CD14-positive monocyte (primary cell): ENCODE measurements at regions not wholly inside any gene's neighbourhood (a gene's known extent, or its start where the extent isn't known, plus 50 kb on each side); places are given as distances from the start of the nearest gene placed in this dataset.

Experiments used
- DNase-seq, 3 donors: peaks; one replicate each; pipeline ENCODE4 v3.0.0-alpha.2; 2011 to 2022
- H2AFZ ChIP-seq: 2 replicates; pipeline ENCODE4 v1.6.0; 2012; ENCODE audit warnings: mild to moderate bottlenecking, low read depth, low read length, inconsistent platforms; ENCODE audit not compliant: insufficient read depth, poor library complexity, severe bottlenecking
- H3K27ac ChIP-seq, 2 donors: 1 replicate in 1 of 2; 2 replicates in 1 of 2; pipeline ENCODE4 v1.5.1; 2012 to 2013; ENCODE audit warnings: low read length in 2 of 2, control low read depth in 1 of 2, inconsistent platforms in 1 of 2, low read depth in 1 of 2, mild to moderate bottlenecking in 1 of 2
- H3K27me3 ChIP-seq, 2 donors: one replicate each; pipeline versions ENCODE4 v1.6.0 to v1.6.1; 2011 to 2013; ENCODE audit warnings: low read length in 2 of 2; ENCODE audit not compliant: control insufficient read depth in 2 of 2, insufficient read depth in 2 of 2
- H3K36me3 ChIP-seq, 2 donors: replicated peaks in 1 of 2; 1 replicate in 1 of 2; 2 replicates in 1 of 2; pipeline versions ENCODE4 v1.5.1 to v1.6.1; 2012 to 2013; ENCODE audit warnings: low read length in 2 of 2, control low read depth in 1 of 2, inconsistent platforms in 1 of 2, mild to moderate bottlenecking in 1 of 2; ENCODE audit not compliant: insufficient read depth in 2 of 2, control insufficient read depth in 1 of 2
- H3K4me1 ChIP-seq, 2 donors: 1 replicate in 1 of 2; 2 replicates in 1 of 2; pipeline versions ENCODE4 v1.5.1 to v1.6.1; 2012 to 2013; ENCODE audit warnings: low read length in 2 of 2, control low read depth in 1 of 2, inconsistent platforms in 1 of 2, mild to moderate bottlenecking in 1 of 2, moderate library complexity in 1 of 2; ENCODE audit not compliant: insufficient read depth in 2 of 2, control insufficient read depth in 1 of 2
- H3K4me2 ChIP-seq: replicated peaks from 2 replicates; pipeline ENCODE3; 2012; ENCODE audit warnings: low read length, moderate library complexity, mild to moderate bottlenecking; ENCODE audit not compliant: poor library complexity, severe bottlenecking; ENCODE audit errors: extremely low read depth
- H3K4me3 ChIP-seq, 3 experiments: fragments of 200-600 bp in 1 of 3; sonication (generic) in 1 of 3; replicated peaks in 1 of 3; 1 replicate in 2 of 3; 2 replicates in 1 of 3; pipeline ENCODE4 v1.5.1; 2011 to 2013; ENCODE audit warnings: low read length in 3 of 3, mild to moderate bottlenecking in 3 of 3, control low read depth in 2 of 3, low read depth in 2 of 3, inconsistent platforms in 1 of 3, moderate library complexity in 1 of 3
- H3K79me2 ChIP-seq: 2 replicates; pipeline ENCODE4 v1.6.0; 2012; ENCODE audit warnings: mild to moderate bottlenecking, control low read depth, inconsistent platforms, low read length, moderate library complexity; ENCODE audit not compliant: insufficient read depth
- H3K9ac ChIP-seq: 2 replicates; pipeline ENCODE4 v1.6.0; 2017; ENCODE audit warnings: low read length, mild to moderate bottlenecking; ENCODE audit not compliant: insufficient read depth, poor library complexity, severe bottlenecking
- H3K9me3 ChIP-seq, 2 donors: replicated peaks in 1 of 2; 1 replicate in 1 of 2; 2 replicates in 1 of 2; pipeline versions ENCODE4 v1.5.1 to v1.6.1; 2012 to 2013; ENCODE audit warnings: low read length in 2 of 2, control low read depth in 1 of 2; ENCODE audit not compliant: control insufficient read depth in 1 of 2, insufficient read depth in 1 of 2
- H4K20me1 ChIP-seq: 2 replicates; pipeline ENCODE4 v1.6.0; 2012; ENCODE audit warnings: mild to moderate bottlenecking, low read length, control low read depth, moderate library complexity; ENCODE audit not compliant: insufficient read depth
- H3K27ac Mint-ChIP-seq, 7 donors: one replicate each; pipeline ENCODE4 v1.8.0; 2020; ENCODE audit warnings: mild to moderate bottlenecking in 7 of 7, mixed read lengths in 7 of 7, moderate library complexity in 6 of 7, inconsistent platforms in 2 of 7
- H3K27me3 Mint-ChIP-seq, 3 donors: one replicate each; pipeline ENCODE4 v1.8.0; 2021 to 2022; ENCODE audit warnings: low read depth in 3 of 3, mild to moderate bottlenecking in 3 of 3, mixed read lengths in 3 of 3, moderate library complexity in 3 of 3, inconsistent platforms in 1 of 3
- H3K36me3 Mint-ChIP-seq, 2 donors: one replicate each; pipeline ENCODE4 v1.8.0; 2020; ENCODE audit warnings: mixed read lengths in 2 of 2, inconsistent platforms in 1 of 2, mild to moderate bottlenecking in 1 of 2
- H3K4me1 Mint-ChIP-seq: one replicate; pipeline ENCODE4 v1.8.0; 2020; ENCODE audit warnings: mild to moderate bottlenecking, mixed read lengths
- H3K4me3 Mint-ChIP-seq, 2 donors: one replicate each; pipeline ENCODE4 v1.8.0; 2020; ENCODE audit warnings: mild to moderate bottlenecking in 2 of 2, mixed read lengths in 2 of 2, moderate library complexity in 1 of 2
- H3K9me3 Mint-ChIP-seq, 7 donors: one replicate each; pipeline ENCODE4 v1.8.0; 2020 to 2022; ENCODE audit warnings: mixed read lengths in 7 of 7, mild to moderate bottlenecking in 6 of 7, moderate library complexity in 6 of 7, inconsistent platforms in 2 of 7
- CTCF ChIP-seq: fragments of 200-600 bp; IDR thresholded peaks from one replicate; pipeline ENCODE4 v1.8.0; 2022; ENCODE audit warnings: antibody characterized with exemption, mild to moderate bottlenecking
- whole genome bisulfite sequencing: methylation state at CpG from one replicate; pipeline ENCODE4 v1.1.5; 2013; ENCODE audit warnings: missing lambda C conversion rate; ENCODE audit not compliant: insufficient coverage; 5-methylcytosine and 5-hydroxymethylcytosine counted together
- intact Hi-C, 2 donors: fragments of 100-400 bp; cut with micrococcal nuclease; formaldehyde crosslinking; loops; one replicate each; pipeline versions ENCODE4 v1.15.0 to v1.15.1; 2023

- no peak overlapping the region for H3K4me2 ChIP-seq
- H3K9me3 ChIP-seq = no peaks in the 10 kb centered on the region
- no peak for DNase-seq
- intact Hi-C loops = no loop called here
- no peaks in the 10 kb centered on the region for H3K27me3 ChIP-seq
- Mint-ChIP-seq H3K27me3 (peaks cover 0 to 9% (median 8%) of the 10 kb centered on the region in 3 donors), H3K36me3 (no peaks in the 10 kb centered on the region), H3K9me3 (peaks cover 0 to 7% (median 3%) of the 10 kb centered on the region in 7 donors), H3K4me1 (no peaks in the 10 kb centered on the region), H3K27ac (peak overlapping the region in 1 of 7 donors; percentile 22), H3K4me3 (no peak overlapping the region)
- no CpG with 5 or more reads among the region's 7 CpGs for WGBS
- H3K36me3 ChIP-seq = no peaks in the 10 kb centered on the region
- H3K79me2 ChIP-seq = no peaks in the 10 kb centered on the region
- no peak overlapping the region for H3K9ac ChIP-seq
- no peaks in the 10 kb centered on the region for H4K20me1 ChIP-seq
- TF ChIP-seq CTCF = no peak
- H2AFZ ChIP-seq = no peak overlapping the region
- H3K27ac ChIP-seq = no peak overlapping the region
- no peaks in the 10 kb centered on the region for H3K4me1 ChIP-seq
- H3K4me3 ChIP-seq = no peak overlapping the region
Observed at GRCh38 chrX:69068301-69069085, 96.8 kb downstream of the PJA1 start.

DNA sequence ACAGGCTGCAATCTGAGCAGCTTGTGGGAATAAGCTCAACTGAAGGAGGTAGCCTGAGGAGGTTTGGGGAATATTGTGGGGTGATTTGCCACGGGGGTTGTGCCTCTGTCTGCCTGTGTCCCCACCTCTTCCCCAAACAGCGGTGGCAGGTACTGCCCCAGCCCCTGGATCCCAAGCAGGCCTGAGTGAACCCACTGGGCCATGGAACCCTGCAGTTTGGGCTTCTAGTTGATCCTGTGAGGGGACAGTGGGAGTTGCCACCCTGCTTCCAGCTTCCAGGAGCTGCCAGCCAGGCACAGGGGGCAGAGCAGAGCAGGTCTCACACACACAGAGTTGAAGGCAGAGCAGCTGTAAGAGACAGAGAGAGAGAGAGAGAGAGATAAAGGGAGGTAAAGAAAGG is 97.4 kb downstream of the PJA1 start:
- no peak overlapping the region for H3K4me2 ChIP-seq
- no peaks in the 10 kb centered on the region for H3K36me3 ChIP-seq
- no peaks in the 10 kb centered on the region for H3K27me3 ChIP-seq
- no peaks in the 10 kb centered on the region for H3K4me1 ChIP-seq
- Mint-ChIP-seq H3K27ac (no peak overlapping the region), H3K27me3 (peaks cover 0 to 9% (median 8%) of the 10 kb centered on the region in 3 donors), H3K9me3 (peaks cover 0 to 9% (median 3%) of the 10 kb centered on the region in 7 donors), H3K36me3 (no peaks in the 10 kb centered on the region), H3K4me1 (no peaks in the 10 kb centered on the region), H3K4me3 (no peak overlapping the region)
- no peak overlapping the region for H3K9ac ChIP-seq
- TF ChIP-seq CTCF = no peak
- no peaks in the 10 kb centered on the region for H3K9me3 ChIP-seq
- H3K79me2 ChIP-seq = no peaks in the 10 kb centered on the region
- H2AFZ ChIP-seq = no peak overlapping the region
- no peak for DNase-seq
- no peak overlapping the region for H3K4me3 ChIP-seq
- WGBS = no CpG with 5 or more reads among the region's 2 CpGs
- H4K20me1 ChIP-seq = no peaks in the 10 kb centered on the region
- intact Hi-C loops = no loop called here
- H3K27ac ChIP-seq = no peak overlapping the region
